22Rv1 (cell line): ENCODE measurements at regions not wholly inside any gene's neighbourhood (a gene's known extent, or its start where the extent isn't known, plus 50 kb on each side); places are given as distances from the start of the nearest gene placed in this dataset.

ENCODE experiments used
- ZFX ChIP-seq: fragments of 450-650 bp; IDR thresholded peaks from 2 replicates; pipeline ENCODE4 v1.6.1; 2017; ENCODE audit warnings: antibody characterized with exemption, borderline replicate concordance
- TF ChIP-seq, protein P1 (sequence below): fragments of 450-650 bp; IDR thresholded peaks from 2 replicates; pipeline ENCODE4 v1.5.1; 2017; ENCODE audit warnings: mild to moderate bottlenecking

DNA sequence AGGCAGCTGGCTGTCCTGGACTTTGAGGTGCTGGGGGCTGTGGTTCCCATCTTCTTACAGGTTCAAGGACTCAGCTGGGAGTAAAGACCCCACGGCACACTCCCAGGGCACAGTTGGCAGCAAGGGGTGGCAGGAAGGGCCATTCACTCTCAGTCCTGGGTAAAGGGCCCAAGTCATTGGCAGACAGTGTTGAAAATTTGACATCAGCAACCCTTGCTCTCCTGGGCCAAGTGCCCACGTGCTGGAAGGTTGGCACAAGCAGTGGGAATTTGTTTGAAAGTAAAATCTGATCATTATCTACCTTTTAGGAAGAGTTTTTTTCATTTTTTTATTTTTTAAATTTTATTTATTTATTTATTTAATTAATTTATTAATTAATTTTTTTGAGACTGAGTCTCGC lies 241.6 kb upstream of the MKI67 start:
- TF ChIP-seq, protein P1, sequence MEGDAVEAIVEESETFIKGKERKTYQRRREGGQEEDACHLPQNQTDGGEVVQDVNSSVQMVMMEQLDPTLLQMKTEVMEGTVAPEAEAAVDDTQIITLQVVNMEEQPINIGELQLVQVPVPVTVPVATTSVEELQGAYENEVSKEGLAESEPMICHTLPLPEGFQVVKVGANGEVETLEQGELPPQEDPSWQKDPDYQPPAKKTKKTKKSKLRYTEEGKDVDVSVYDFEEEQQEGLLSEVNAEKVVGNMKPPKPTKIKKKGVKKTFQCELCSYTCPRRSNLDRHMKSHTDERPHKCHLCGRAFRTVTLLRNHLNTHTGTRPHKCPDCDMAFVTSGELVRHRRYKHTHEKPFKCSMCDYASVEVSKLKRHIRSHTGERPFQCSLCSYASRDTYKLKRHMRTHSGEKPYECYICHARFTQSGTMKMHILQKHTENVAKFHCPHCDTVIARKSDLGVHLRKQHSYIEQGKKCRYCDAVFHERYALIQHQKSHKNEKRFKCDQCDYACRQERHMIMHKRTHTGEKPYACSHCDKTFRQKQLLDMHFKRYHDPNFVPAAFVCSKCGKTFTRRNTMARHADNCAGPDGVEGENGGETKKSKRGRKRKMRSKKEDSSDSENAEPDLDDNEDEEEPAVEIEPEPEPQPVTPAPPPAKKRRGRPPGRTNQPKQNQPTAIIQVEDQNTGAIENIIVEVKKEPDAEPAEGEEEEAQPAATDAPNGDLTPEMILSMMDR, result no peak
- no peak for TF ChIP-seq ZFX
